Erythroblast (primary cell): ENCODE measurements at regions not wholly inside any gene's neighbourhood (a gene's known extent, or its start where the extent isn't known, plus 50 kb on each side); places are given as distances from the start of the nearest gene placed in this dataset.

Source experiments
- GATA1 ChIP-seq: IDR thresholded peaks from 2 replicates; pipeline ENCODE4 v1.6.1; 2011; ENCODE audit warnings: low read depth, mild to moderate bottlenecking, control low read depth, low read length, moderate library complexity
- POLR2A ChIP-seq: IDR thresholded peaks from 2 replicates; pipeline ENCODE4 v1.6.1; 2011; ENCODE audit warnings: mild to moderate bottlenecking, low read length

GRCh38 chr14:106657460-106657859 lies 1131.1 kb downstream of the TMEM121 start:
- TF ChIP-seq POLR2A (no peak), GATA1 (no peak)
